RCC 7860 (cell line): ENCODE measurements at regions not wholly inside any gene's neighbourhood (a gene's known extent, or its start where the extent isn't known, plus 50 kb on each side); places are given as distances from the start of the nearest gene placed in this dataset.
"Not testable (repeated sequence)": the region's sequence is repeated elsewhere in the genome, so short reads cannot be mapped to it uniquely, and the experiment has no call there.

ENCODE experiments used
- DNase-seq: peaks from one replicate; pipeline ENCODE4 v3.0.0-alpha.2; 2015; ENCODE audit warnings: low spot score
- FAIRE-seq: peaks from 2 replicates; lab custom pipeline; 2012; peaks lifted over from hg19 to GRCh38; lab: Jason Lieb, UNC

DNA sequence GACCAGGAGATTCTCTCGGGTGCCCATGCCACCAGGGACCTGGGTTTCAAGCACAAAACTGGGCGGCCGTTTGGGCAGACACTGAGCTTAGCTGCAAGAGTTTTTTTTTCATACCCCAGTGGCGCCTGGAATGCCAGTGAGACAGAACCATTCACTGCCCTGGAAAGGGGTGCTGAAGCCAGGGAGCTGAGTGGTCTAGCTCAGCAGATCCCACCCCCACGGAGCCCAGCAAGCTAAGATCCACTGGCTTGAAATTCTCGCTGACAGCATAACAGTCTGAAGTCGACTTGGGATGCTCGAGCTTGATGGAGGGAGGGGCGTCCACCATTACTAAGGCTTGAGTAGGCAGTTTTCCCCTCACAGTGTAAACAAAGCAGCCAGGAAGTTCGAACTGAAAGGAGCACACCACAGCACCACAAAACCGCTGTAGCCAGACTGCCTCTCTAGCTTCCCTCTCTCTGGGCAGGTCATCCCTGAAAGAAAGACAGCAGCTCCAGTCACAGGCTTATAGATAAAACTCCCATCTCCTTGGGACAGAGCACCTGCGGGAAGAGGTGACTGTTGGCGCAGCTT is 157.7 kb downstream of the GIPC2 start:
- not testable (repeated sequence) for DNase-seq, FAIRE-seq

DNA sequence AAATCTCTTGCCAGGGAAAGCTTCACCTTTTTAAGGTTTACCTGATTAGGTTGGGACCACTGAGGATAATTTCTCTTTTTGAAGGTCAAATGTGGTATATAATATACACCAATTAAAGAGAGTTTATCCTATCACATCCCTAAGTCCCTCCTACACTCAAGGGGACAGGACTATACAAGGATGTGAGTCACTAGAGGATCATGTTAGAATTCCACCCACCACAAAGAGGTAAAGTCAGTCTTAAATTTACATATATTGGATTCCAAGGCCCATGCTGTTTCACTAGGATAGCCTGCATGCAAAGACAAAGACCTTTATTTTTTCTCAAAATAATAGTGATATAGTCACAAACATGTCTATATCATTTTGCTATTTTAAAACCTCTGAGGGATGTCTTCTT is 164.4 kb downstream of the GIPC2 start:
- FAIRE-seq (no peak), DNase-seq (no peak)

DNA sequence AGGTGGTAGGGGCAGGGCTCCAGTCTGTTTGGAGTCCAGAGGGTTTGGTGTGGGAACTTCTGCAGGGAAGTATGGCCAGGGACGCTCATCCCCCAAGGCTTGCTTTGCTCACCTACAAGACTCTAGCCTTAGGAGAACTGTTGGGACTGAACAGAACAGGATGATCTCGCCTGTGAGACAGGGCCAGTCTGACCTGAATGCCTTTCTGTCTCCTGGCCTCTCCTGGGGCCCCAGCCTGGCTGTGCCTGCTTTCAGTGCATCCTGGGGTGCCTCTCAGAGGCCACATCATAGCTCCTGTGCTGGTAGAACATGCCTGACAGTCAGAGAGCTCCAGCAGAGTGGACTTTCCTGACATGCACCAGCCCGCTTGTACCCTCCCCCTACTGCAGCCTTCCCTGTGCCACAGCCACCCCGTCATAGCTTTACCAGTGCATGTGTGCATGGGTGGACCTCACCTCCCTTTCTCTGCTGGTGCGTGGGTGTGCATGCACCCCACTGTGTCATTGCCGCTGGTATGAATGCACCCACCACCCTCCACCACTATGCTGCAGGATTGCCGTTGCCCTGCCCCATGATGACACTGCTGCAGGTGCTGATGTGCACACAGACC is 165.8 kb downstream of the GIPC2 start:
- FAIRE-seq (no peak), DNase-seq (no peak)

DNA sequence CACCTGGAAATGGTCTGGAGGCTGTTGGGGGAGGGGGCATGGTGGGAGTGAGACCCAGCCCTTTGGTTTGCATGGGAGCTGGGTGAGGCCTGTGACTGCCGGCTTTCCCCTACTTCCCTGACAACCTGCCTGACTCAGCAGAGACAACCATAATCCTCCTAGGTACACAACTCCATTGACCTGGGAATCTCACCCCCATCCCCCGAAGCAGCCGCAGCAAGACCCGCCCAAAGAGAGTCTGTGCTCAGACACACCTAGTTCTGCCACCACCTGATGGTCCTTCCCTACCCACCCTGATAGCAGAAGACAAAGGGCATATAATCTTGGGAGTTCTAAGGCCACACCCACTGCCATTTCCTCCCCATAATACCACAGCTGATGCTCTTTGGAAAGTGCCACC is 168.6 kb downstream of the GIPC2 start:
- no peak for DNase-seq
- no peak for FAIRE-seq

DNA sequence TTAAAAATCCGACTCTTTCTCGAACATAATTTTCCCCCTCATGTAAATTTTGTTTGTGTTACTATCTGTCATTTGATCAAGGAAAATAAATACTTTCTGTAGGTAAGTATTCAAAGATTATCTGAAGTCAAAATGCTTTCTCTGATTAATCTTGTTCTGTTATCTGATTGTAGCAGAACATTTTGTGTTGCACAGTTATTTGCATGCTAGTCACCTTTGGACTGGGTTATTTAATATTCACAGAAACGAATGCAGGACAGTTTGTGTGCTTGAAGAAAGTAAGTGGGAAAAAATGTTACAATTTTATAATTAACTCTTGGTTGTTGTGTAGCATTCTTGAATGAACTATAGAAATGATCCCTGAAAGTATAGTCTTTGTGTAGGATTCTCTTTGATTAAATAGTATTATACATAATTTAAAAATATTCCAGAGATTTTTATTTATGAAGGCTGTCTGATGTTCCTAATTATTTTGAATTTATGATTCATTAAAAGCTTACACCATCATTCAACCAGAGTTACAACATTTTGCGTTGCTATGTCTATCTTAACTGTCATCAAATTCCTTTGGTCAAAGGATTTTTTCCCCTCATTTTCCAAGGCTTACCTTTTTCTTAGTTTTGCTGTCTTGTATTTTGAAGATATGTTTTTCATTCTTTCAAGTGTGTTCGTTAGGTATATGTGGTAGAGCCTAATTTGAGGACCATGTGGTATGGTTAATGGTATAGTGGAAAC is 176.6 kb downstream of the GIPC2 start:
- FAIRE-seq = no peak
- DNase-seq = no peak

DNA sequence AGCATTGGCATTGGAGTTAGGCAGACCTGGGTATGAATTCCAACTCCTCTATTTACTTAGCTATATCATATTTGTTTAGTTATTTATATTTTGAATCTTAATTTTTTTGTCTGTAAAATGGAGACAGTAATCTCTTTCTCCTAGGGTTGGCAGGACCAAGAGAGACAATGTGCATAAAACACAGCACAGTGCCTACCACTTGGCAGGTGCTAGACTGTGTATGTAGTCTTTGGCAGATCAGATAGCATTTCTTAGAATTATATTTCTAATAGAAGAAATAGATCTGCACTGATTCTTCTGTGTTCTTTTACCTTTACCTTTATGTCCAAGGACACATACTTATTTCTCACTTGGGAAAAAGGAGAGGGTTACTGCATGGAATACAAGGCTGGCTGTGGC is 177.2 kb downstream of the GIPC2 start:
- DNase-seq = no peak
- FAIRE-seq = no peak

DNA sequence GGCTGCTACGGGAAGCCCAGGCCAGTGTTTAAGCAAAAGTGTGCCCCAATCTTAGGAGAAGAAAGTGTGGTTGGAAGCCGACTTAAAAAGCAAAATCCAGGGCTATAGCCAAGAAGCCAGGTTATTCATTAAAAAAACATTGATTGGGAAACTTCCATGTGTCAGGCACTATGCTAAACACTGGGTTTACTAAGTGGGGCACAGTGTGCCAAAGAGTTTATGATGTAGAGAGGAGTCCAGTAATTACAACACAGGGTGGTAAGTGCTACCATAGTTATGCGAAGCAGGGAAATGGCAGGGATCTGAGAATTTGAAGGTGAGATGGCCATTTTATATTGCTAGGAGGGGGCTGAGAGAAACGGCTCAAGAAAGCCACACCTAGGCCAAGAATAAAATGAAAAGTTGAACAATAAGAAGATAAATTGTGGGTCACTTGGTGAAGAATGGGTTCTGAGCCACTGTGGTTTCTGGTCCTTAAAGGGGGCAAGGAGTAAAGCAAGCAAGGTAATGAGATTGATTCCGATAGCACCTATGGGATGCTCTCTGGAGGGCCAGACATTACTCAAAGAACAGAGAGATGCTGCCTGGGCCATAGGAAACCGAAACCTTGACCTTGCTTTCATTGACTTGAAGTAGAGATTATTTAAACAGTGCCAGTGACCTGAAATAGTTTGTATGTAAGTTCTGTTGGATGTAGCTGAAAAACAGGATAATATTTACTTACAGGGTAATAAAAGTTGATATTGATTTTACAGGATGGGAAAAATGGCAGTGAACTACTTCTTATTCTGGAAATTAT is 177.8 kb downstream of the GIPC2 start:
- FAIRE-seq (no peak), DNase-seq (no peak)

DNA sequence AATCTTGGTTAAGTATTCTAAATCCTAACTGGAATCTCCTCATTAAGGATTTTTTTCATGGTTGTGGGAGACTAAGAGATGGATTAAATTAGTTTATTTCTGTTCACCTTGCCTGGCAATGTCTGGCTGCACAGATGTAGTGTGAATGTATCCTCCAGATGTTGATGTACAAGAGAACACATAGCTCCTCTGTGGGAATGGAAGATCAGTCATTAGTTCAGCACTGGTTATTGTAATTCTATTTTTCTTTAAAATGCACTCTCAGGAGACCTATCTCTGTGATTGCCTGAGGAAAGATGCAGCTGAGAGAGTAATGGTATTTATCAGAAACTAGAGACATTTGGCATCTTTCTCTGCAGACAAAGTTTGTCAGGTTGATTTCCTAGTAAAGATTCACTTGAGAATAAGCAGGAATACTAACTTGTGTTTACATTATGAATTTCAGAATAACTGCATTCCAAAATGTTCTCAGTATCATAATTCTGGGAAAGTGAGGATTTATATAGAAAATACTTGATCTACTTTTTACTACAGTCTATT is 178.6 kb downstream of the GIPC2 start:
- no peak for FAIRE-seq
- DNase-seq = no peak

DNA sequence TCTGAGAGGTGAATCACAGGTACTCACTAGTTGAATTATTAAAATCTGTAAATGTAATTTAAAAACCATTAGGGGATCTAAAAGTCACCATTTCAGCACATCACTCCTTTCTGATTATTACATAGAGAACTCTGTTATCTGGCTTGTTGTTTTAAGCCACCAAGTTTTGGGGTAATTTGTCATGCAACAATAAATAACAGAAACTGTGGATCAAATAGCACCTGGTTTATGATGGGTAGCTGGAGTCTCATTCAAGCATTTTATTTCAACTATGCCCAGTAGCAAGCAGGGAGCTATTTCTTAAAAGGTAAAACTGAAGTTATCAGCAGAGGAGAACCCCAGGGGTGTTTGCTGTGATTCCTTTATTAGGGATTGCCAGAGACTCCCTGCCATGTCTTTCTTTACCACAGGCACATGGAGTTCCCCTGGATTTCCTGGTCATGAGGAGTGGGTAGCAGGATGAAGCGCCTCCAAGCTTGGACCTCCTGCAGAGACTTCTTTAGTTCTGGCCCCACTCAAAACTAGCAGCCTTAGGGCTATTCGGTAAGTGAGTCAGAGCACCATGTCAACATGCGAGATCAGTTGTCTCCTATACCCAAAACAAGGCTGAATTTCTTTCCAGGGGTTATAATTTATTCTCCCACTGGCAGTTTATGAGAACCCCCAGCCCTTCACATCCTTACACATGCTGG is 179.2 kb downstream of the GIPC2 start:
- FAIRE-seq = no peak
- no peak for DNase-seq

DNA sequence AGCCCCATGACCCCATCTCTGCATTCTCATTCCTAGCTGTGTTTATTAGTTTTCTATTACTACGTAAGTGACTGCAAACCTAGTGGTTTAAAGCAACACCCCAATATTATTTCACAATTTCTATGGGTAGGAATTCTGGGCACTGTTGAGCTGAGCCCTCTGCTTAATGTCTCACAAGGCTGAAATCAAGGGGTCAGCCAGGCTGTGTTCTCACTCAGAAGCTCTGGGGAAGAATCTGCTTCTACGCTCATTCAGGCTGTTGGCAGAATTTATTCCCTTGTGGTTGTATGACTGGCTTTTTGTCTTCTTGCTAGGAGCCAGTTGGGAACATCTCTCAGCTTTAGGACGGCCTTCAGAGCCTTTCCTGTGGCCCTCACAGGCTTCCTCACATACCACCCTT is 181.0 kb downstream of the GIPC2 start:
- FAIRE-seq = no peak
- no peak for DNase-seq

DNA sequence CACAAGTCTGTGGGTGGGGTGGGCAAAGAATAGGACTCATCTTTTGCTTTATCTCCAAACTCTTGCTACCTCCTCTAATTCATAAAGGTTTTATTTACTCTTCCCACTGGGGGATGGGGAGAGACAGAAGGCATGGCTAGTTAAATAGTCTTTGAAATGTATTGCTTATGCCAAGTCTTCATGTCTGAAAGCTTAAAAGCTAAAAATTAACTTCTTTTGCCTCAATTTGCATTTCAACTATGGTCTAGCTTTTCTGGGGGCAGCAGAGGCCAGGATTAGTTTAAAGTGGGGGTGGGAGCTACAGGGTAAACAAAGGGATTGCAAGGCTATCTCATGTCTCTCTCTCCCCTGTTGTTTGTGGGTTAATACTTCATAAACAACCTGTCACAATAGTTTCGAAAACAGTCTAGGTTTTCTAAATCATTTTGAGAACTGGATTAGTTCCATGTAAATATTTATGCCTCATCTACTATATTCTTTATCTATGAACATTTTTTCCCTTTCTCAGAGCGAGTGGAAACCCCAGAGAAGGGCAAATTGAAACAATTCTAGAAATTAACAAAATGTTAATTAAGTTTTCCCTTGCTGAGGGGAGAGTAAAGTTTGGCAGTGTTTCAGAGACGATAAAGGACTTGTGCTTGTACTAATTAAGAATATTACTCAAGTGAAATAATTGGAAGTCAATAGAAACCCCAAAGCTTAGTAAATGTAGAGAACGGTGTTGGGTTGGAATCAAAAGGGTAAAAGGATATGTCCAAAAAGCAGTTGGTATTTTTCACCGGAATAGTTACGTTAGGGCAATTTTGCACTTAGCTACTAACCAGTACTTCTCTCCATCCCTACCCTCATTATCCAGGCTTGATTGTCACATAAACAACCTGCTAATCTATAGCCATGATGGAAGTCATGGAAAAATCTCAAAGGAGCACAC is 182.2 kb downstream of the GIPC2 start:
- FAIRE-seq = no peak
- DNase-seq = no peak

DNA sequence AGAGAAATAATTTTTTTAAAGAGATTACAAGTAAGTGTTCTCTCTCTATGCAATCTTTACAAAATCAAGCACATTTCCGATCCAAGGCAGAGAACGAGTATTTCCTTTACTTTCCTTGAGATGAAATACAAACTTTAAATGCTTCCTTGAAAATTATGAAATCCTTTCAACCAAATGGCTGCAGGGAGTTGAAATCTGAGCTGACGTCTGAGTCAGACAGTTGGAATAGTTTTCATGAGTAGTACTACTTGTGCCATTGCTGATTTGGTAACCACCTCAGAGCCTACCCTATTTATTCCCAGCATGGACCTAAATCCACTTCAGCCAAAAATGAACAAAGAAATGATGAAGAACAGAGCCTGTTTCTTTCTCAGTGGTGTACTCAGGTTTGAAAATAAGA is 183.6 kb downstream of the GIPC2 start:
- FAIRE-seq (no peak), DNase-seq (no peak)

DNA sequence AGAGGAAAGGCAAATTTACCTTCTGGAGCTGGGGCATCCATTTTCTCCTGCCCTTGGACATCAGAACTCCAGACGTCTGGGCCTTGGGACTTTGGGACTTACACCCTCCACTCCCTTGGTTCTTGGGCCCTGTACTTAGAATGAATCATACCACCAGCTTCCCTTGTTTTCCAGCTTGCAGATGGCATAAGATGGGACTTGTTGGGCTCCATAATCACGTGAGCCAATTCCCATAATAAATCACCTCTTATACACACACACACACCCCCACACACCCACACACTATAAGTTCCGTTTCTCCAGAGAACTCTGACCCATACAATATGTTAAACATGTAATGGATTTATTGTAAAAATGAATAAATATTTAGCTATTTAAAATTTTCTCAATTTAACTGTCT is 185.7 kb downstream of the GIPC2 start:
- FAIRE-seq = no peak
- no peak for DNase-seq

DNA sequence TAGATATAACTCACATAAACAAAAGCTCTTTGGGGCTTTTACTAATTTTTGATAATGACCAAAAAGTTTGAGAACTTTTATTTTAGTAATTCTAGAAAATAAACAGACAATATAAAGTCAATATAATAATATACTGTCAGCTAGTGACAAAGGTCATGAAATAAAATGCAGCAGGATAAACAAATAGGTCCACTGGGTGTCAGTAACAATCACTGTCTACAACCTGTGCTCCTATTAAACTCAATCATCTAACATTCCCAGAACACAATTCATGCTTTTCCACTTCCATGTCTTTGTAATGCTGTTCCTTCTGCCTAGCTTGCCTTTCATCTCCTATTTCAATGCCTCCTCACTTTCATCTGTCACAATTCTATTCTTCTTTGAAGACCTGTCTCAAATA is 186.1 kb downstream of the GIPC2 start:
- FAIRE-seq (peak; percentile 11), DNase-seq (no peak)

DNA sequence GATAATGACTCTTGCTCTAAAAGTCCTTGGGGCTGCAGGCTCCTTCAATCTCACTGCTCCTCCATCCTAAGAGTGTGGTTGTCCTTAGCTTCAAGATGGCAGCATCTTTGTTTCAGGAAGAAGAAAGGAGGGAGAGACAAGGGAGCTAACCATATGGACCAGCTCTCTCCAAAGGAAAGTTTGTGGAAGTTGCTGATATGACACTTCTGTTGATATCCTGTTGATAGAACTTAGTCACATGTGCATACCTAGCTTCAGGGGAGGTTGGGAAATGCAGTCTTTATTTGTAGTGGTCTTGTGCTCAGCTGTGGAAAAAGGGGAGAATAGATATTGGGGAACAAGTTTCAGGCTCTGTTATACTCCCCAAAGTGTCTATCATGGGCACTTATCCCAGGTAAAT is 186.9 kb downstream of the GIPC2 start:
- FAIRE-seq (no peak), DNase-seq (no peak)

DNA sequence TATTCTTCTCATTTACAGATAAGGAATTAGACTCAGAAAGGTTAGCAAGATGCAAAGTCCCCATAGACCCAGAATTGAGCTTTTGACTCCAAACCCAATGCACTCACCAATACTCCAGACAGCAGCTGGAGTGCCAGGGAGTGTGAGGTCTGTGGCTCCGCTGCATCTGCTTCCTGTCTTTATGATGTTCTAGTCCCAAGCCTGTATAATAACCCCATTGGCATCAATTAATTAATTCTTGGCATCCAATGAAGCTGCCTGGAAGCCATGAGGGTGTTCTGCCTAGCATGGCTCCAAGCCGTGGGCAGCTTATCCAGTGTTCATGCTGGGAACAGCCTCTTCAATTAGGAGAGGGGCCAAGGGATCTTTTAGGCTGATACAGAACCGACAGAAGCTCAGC is 188.7 kb downstream of the GIPC2 start:
- FAIRE-seq (no peak), DNase-seq (no peak)

DNA sequence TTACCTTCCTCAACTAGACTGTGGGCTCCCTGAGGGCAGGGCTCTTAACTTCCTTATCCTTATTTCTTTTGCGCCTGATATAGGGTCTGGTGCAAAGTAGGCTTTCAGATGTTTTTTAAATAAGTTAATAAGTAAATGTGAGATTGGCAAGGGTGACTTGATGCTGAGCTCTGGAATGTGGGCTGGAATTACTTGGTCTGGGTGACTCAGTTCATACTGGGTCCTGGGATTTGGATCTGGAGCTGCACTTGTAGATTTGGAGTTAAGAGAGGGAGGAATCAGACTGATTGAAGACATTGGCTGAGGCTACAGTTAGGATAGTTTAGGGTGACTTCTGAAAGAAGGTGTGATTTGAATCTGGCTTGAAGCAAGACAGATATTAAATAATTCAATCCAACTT is 190.9 kb downstream of the GIPC2 start:
- FAIRE-seq (peak; percentile 80), DNase-seq (peak; percentile 61)

DNA sequence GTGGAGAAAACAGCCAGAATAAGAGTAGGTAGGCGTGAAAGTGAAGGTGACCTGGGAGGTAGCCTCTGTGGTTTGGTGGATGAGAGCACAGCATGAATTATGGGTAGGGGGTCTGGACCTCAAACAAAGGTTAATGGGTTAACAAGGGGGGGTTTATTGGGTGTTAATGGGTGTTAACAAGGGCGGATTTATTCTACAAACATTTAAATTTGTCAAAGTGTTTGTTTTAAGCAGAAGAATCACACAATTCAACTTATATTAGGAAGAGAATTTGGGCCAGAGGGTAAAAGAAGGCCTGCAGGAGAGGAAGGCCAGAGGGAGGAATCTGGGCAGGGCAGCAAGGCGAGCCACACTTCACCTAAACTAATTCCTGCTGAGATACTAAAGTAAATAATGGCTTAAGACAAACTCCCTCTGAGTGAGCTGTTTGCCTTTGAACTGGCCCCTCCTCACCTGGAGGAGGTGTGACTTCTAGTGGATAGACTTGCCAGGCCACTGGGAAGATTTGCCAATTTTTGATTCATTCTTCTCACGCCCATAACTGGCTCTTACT is 191.7 kb downstream of the GIPC2 start:
- no peak for FAIRE-seq
- no peak for DNase-seq

DNA sequence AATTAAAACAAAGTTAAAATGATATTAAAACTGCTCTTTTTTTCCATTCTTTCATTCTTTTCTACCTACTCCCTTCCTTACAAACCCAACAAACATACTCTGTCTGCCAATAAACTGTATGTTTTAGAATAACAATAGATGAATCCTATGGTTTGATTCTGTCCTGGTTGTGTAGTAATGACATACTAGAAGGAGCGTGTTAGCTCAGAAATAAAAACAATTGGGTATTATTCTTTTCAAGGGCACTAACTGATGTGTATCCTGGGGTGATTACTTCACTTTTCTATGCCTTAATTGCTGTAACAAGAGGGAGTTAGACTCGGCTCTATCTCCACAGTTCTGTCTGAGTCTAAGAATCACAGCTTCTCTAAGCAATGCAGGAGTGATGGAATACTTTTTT is 194.4 kb downstream of the GIPC2 start:
- FAIRE-seq (no peak), DNase-seq (no peak)
